ENCODE measurements at regions not wholly inside any gene's neighbourhood (a gene's known extent, or its start where the extent isn't known, plus 50 kb on each side); places are given as distances from the start of the nearest gene placed in this dataset.

DNA sequence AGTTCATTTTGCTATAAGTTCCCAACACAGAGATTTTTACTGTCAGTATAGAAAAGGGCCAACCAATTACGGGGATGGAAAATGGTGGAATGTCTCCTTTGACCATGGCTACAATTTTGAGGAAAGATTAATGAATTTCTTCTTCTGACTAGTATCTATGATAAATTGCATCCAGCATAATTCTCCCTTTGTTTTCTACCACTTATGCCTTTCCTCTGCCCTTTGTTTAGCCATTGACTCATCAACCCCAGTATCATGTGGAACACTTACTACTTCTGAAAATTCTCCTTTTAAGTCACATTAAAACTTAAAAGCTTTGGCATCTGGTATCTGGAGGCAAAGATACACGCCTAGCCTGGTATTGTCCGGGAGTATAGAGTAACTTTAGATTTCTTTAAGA lies 92.9 kb upstream of the CADPS start:
- ChIA-PET CTCF (ENCODE audit: unreplicated experiment) (no interaction called here), POLR2A (interaction anchor here (0.6 kb wide), 1 partner anchor 18 kb away, joined by 5 read pairs; no protein-coding TSS in a partner anchor)
- intact Hi-C loops (cut with micrococcal nuclease; ENCODE audit: unreplicated experiment), result no loop called here
- no peak overlapping the region for H3K4me3 ChIP-seq (ENCODE audit: low read depth, low read length, poor library complexity, severe bottlenecking)
- no peak overlapping the region for H3K4me2 ChIP-seq (ENCODE audit: low read length)
- H3K27ac ChIP-seq (ENCODE audit: low read depth, low read length, poor library complexity, severe bottlenecking), result no peak overlapping the region
- no peaks in the 10 kb centered on the region for H3K9me3 ChIP-seq (ENCODE audit: low read length)
- no peaks in the 10 kb centered on the region for H3K4me1 ChIP-seq (ENCODE audit: insufficient read depth, low read length, poor library complexity, severe bottlenecking)
- BruUV-seq (replicated peaks), result no TSS peak
- no peak overlapping the region for H2AFZ ChIP-seq (ENCODE audit: low read length)
- H3K79me2 ChIP-seq (ENCODE audit: insufficient read depth, low read depth, low read length), result no peaks in the 10 kb centered on the region
- H3K36me3 ChIP-seq (ENCODE audit: insufficient read depth, low read length), result no peaks in the 10 kb centered on the region
- no peak for TF ChIP-seq EZH2phosphoT487 (IDR thresholded peaks at IDR 0.05; ENCODE audit: borderline replicate concordance, low read depth, low read length)
- TF ChIP-seq, protein P1, sequence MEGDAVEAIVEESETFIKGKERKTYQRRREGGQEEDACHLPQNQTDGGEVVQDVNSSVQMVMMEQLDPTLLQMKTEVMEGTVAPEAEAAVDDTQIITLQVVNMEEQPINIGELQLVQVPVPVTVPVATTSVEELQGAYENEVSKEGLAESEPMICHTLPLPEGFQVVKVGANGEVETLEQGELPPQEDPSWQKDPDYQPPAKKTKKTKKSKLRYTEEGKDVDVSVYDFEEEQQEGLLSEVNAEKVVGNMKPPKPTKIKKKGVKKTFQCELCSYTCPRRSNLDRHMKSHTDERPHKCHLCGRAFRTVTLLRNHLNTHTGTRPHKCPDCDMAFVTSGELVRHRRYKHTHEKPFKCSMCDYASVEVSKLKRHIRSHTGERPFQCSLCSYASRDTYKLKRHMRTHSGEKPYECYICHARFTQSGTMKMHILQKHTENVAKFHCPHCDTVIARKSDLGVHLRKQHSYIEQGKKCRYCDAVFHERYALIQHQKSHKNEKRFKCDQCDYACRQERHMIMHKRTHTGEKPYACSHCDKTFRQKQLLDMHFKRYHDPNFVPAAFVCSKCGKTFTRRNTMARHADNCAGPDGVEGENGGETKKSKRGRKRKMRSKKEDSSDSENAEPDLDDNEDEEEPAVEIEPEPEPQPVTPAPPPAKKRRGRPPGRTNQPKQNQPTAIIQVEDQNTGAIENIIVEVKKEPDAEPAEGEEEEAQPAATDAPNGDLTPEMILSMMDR (conservative IDR thresholded peaks at IDR 0.05; ENCODE audit: low read length), result no peak
- no peaks in the 10 kb centered on the region for H3K9me2 ChIP-seq (ENCODE audit: insufficient read depth, low read length)
- DNase-seq (ENCODE audit: low spot score), result no peak
- no peaks in the 10 kb centered on the region for H4K20me1 ChIP-seq (ENCODE audit: insufficient read depth, low read length)

DNA sequence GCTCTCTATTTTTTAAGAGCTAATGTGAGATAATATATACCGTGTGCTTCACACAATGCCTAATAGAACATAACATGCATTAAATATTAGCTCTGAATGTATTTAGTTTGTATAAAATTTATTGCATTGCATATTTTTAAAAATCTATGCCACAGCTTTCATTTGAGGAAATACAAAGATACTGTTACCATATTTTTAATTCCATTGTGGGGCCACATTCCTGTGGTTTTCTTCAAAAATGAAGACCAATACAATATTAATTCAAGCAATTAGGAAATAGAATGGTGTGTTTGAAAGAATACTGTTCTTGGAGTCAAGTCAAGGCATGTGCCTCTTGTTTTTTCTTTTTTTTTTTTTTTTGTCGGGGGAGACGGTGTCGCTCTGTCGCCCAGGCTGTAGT lies 95.4 kb upstream of the CADPS start:
- Histone ChIP-seq H3K4me3 (ENCODE audit: low read depth, low read length, poor library complexity, severe bottlenecking) (no peak overlapping the region), H3K4me2 (ENCODE audit: low read length) (no peak overlapping the region), H2AFZ (ENCODE audit: low read length) (no peak overlapping the region), H3K27ac (ENCODE audit: low read depth, low read length, poor library complexity, severe bottlenecking) (no peak overlapping the region), H4K20me1 (ENCODE audit: insufficient read depth, low read length) (no peaks in the 10 kb centered on the region), H3K9me3 (ENCODE audit: low read length) (no peaks in the 10 kb centered on the region), H3K36me3 (ENCODE audit: insufficient read depth, low read length) (no peaks in the 10 kb centered on the region), H3K79me2 (ENCODE audit: insufficient read depth, low read depth, low read length) (no peaks in the 10 kb centered on the region), H3K4me1 (ENCODE audit: insufficient read depth, low read length, poor library complexity, severe bottlenecking) (no peaks in the 10 kb centered on the region), H3K9me2 (ENCODE audit: insufficient read depth, low read length) (no peaks in the 10 kb centered on the region)
- intact Hi-C loops (cut with micrococcal nuclease; ENCODE audit: unreplicated experiment), result no loop called here
- no TSS peak for BruUV-seq (replicated peaks)
- ChIA-PET POLR2A (no interaction called here), CTCF (ENCODE audit: unreplicated experiment) (no interaction called here)
- no peak for DNase-seq (ENCODE audit: low spot score)
- no peak for TF ChIP-seq EZH2phosphoT487 (IDR thresholded peaks at IDR 0.05; ENCODE audit: borderline replicate concordance, low read depth, low read length)
- TF ChIP-seq, protein P1 (conservative IDR thresholded peaks at IDR 0.05; ENCODE audit: low read length), result no peak

DNA sequence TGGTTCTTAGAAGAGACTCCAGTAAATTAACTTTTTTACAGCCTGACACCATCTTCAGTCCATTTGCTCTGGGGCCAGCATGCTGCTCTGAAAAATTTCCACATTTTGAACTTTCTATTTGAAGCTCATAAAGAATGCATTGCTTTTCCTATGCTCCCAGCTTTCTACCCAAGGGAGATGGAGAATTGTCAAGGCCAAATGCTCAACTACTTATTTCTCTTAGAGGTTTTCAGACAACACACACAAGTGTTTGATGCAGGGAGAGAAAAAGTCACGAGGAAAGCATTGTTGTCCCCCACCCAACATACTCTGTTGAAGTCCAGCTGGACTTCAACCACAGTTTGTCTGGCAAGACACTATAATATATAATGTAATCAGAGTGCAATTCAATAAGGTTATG lies 100.3 kb upstream of the CADPS start:
- H3K9me3 ChIP-seq (ENCODE audit: low read length), result no peaks in the 10 kb centered on the region
- CTCF ChIA-PET (ENCODE audit: unreplicated experiment), result no interaction called here
- no peak overlapping the region for H2AFZ ChIP-seq (ENCODE audit: low read length)
- no peak overlapping the region for H3K27ac ChIP-seq (ENCODE audit: low read depth, low read length, poor library complexity, severe bottlenecking)
- no TSS peak for BruUV-seq (replicated peaks)
- intact Hi-C loops (cut with micrococcal nuclease; ENCODE audit: unreplicated experiment), result no loop called here
- no peaks in the 10 kb centered on the region for H4K20me1 ChIP-seq (ENCODE audit: insufficient read depth, low read length)
- H3K4me3 ChIP-seq (ENCODE audit: low read depth, low read length, poor library complexity, severe bottlenecking), result no peak overlapping the region
- H3K4me1 ChIP-seq (ENCODE audit: insufficient read depth, low read length, poor library complexity, severe bottlenecking), result no peaks in the 10 kb centered on the region
- H3K36me3 ChIP-seq (ENCODE audit: insufficient read depth, low read length), result no peaks in the 10 kb centered on the region
- DNase-seq (ENCODE audit: low spot score), result no peak
- TF ChIP-seq, protein P1 (conservative IDR thresholded peaks at IDR 0.05; ENCODE audit: low read length), result no peak
- TF ChIP-seq EZH2phosphoT487 (IDR thresholded peaks at IDR 0.05; ENCODE audit: borderline replicate concordance, low read depth, low read length), result no peak
- H3K9me2 ChIP-seq (ENCODE audit: insufficient read depth, low read length), result no peaks in the 10 kb centered on the region
- no peak overlapping the region for H3K4me2 ChIP-seq (ENCODE audit: low read length)
- POLR2A ChIA-PET, result interaction anchor here (0.7 to 1.4 kb wide), 2 partner anchors 17 to 51 kb away, joined by 3 read pairs; no protein-coding TSS in a partner anchor
- no peaks in the 10 kb centered on the region for H3K79me2 ChIP-seq (ENCODE audit: insufficient read depth, low read depth, low read length)
